ENCODE measurements at regions not wholly inside any gene's neighbourhood (a gene's known extent, or its start where the extent isn't known, plus 50 kb on each side); places are given as distances from the start of the nearest gene placed in this dataset.

GRCh38 chr7:115249080-115249479, 327.2 kb downstream of the MDFIC start:
- Mint-ChIP-seq H3K9me3 (peaks cover 31% of the 10 kb centered on the region), H3K4me1 (peaks cover 6% of the 10 kb centered on the region), H3K36me3 (ENCODE audit: low read depth) (no peaks in the 10 kb centered on the region), H3K4me3 (no peak overlapping the region), H3K27ac (no peak overlapping the region), H3K27me3 (ENCODE audit: insufficient read depth) (no peaks in the 10 kb centered on the region)
- H3K4me1 ChIP-seq (ENCODE audit: control insufficient read depth, insufficient read depth, low read length): no peaks in the 10 kb centered on the region
- 87 to 88% methylated on average over 1 of the region's 1 CpG for WGBS, 2 experiments (ENCODE audit: insufficient coverage in 1 of 2, insufficient read length in 1 of 2)
- peaks cover 17% of the 10 kb centered on the region for H3K9me3 ChIP-seq (ENCODE audit: control insufficient read depth, low read length)
- no peak overlapping the region for H3K27ac ChIP-seq (ENCODE audit: low read depth, low read length)
- H3K4me3 ChIP-seq (ENCODE audit: low read length): no peak overlapping the region
- no peak for TF ChIP-seq CTCF (conservative IDR thresholded peaks at IDR 0.05)
- H3K36me3 ChIP-seq (ENCODE audit: control insufficient read depth, insufficient read depth, low read length): no peaks in the 10 kb centered on the region
- no peak overlapping the region for H3K9ac ChIP-seq (ENCODE audit: extremely low read depth, low read length, poor library complexity, severe bottlenecking)
- no peak for DNase-seq
- H3K27me3 ChIP-seq (ENCODE audit: control insufficient read depth, insufficient read depth, low read length, poor library complexity, severe bottlenecking): no peaks in the 10 kb centered on the region

- Histone ChIP-seq H3K27me3 (ENCODE audit: control insufficient read depth, insufficient read depth, low read length, poor library complexity, severe bottlenecking) (no peaks in the 10 kb centered on the region), H3K4me3 (ENCODE audit: low read length) (no peak overlapping the region), H3K9me3 (ENCODE audit: control insufficient read depth, low read length) (peaks cover 24% of the 10 kb centered on the region), H3K36me3 (ENCODE audit: control insufficient read depth, insufficient read depth, low read length) (no peaks in the 10 kb centered on the region), H3K27ac (ENCODE audit: low read depth, low read length) (no peak overlapping the region), H3K4me1 (ENCODE audit: control insufficient read depth, insufficient read depth, low read length) (no peaks in the 10 kb centered on the region), H3K9ac (ENCODE audit: extremely low read depth, low read length, poor library complexity, severe bottlenecking) (no peak overlapping the region)
- no peak for TF ChIP-seq CTCF (conservative IDR thresholded peaks at IDR 0.05)
- no peak overlapping the region for H3K27ac Mint-ChIP-seq
- H3K27me3 Mint-ChIP-seq (ENCODE audit: insufficient read depth): no peaks in the 10 kb centered on the region
- no peak for DNase-seq
- no peak overlapping the region for H3K4me3 Mint-ChIP-seq
- H3K4me1 Mint-ChIP-seq: no peaks in the 10 kb centered on the region
- peaks cover 30% of the 10 kb centered on the region for H3K9me3 Mint-ChIP-seq
- WGBS, 2 experiments (ENCODE audit: insufficient coverage in 1 of 2, insufficient read length in 1 of 2): no CpG with 5 or more reads among the region's 1 CpG
- H3K36me3 Mint-ChIP-seq (ENCODE audit: low read depth): no peaks in the 10 kb centered on the region
Measured at GRCh38 chr7:115241151-115241550, 319.3 kb downstream of the MDFIC start.

- Histone ChIP-seq H3K27ac (ENCODE audit: low read depth, low read length) (no peak overlapping the region), H3K4me1 (ENCODE audit: control insufficient read depth, insufficient read depth, low read length) (no peaks in the 10 kb centered on the region), H3K9ac (ENCODE audit: extremely low read depth, low read length, poor library complexity, severe bottlenecking) (no peak overlapping the region), H3K4me3 (ENCODE audit: low read length) (no peak overlapping the region), H3K27me3 (ENCODE audit: control insufficient read depth, insufficient read depth, low read length, poor library complexity, severe bottlenecking) (no peaks in the 10 kb centered on the region), H3K36me3 (ENCODE audit: control insufficient read depth, insufficient read depth, low read length) (no peaks in the 10 kb centered on the region), H3K9me3 (ENCODE audit: control insufficient read depth, low read length) (peaks cover 22% of the 10 kb centered on the region)
- Mint-ChIP-seq H3K27ac (no peak overlapping the region), H3K9me3 (peaks cover 22% of the 10 kb centered on the region), H3K4me1 (no peaks in the 10 kb centered on the region), H3K27me3 (ENCODE audit: insufficient read depth) (no peaks in the 10 kb centered on the region), H3K4me3 (no peak overlapping the region), H3K36me3 (ENCODE audit: low read depth) (no peaks in the 10 kb centered on the region)
- no peak for TF ChIP-seq CTCF (conservative IDR thresholded peaks at IDR 0.05)
- 100% methylated on average over 1 of the region's 1 CpG; no CpG with 5 or more reads in 1 of the 2 experiments for WGBS, 2 experiments (ENCODE audit: insufficient coverage in 1 of 2, insufficient read length in 1 of 2)
- DNase-seq: no peak
Measured at GRCh38 chr7:115240242-115240641, 318.3 kb downstream of the MDFIC start.

All from endodermal cell (in vitro differentiated cells).